HEK293 (cell line): ENCODE measurements at regions not wholly inside any gene's neighbourhood (a gene's known extent, or its start where the extent isn't known, plus 50 kb on each side); places are given as distances from the start of the nearest gene placed in this dataset.

ENCODE experiments used
- CTCF ChIA-PET: fragments of 350-600 bp; formaldehyde crosslinking; extraction: SDS; loops from one replicate; lab custom pipeline; 2021; ENCODE audit warnings: antibody characterized with exemption; lab: Yijun Ruan, JAX
- POLR2A ChIA-PET: fragments of 300-600 bp; formaldehyde crosslinking; extraction: SDS; loops from one replicate; lab custom pipeline; 2020; ENCODE audit warnings: antibody characterized with exemption, inconsistent platforms; lab: Yijun Ruan, JAX
- H3K27ac ChIP-seq: fragments of 200-500 bp; sonication (Bioruptor generic); 2 replicates; pipeline ENCODE4 v1.5.1; 2014; ENCODE audit warnings: low read depth, low read length, control low read depth, inconsistent platforms; ENCODE audit errors: extremely low read depth
- H3K36me3 ChIP-seq, 2 experiments: fragments of 200-500 bp in 1 of 2; sonication (Bioruptor generic) in 1 of 2; 1 replicate in 1 of 2; 2 replicates in 1 of 2; pipeline ENCODE4 v1.5.1; 2014 to 2017; ENCODE audit warnings: inconsistent platforms in 2 of 2, low read length in 2 of 2; ENCODE audit not compliant: control insufficient read depth in 2 of 2, insufficient read depth in 1 of 2
- H3K4me1 ChIP-seq: fragments of 200-500 bp; sonication (Bioruptor generic); 2 replicates; pipeline ENCODE4 v1.5.1; 2014; ENCODE audit warnings: mild to moderate bottlenecking, low read length, inconsistent platforms; ENCODE audit not compliant: control insufficient read depth, insufficient read depth
- H3K4me3 ChIP-seq: 2 replicates; pipeline ENCODE4 v1.5.1; 2011; ENCODE audit warnings: low read depth, mild to moderate bottlenecking, control low read depth, low read length, moderate library complexity
- H3K9me3 ChIP-seq: fragments of 200-500 bp; sonication (Bioruptor generic); 2 replicates; pipeline ENCODE4 v1.5.1; 2014; ENCODE audit warnings: low read depth, low read length, inconsistent platforms; ENCODE audit not compliant: control insufficient read depth, insufficient read depth
- AEBP2 ChIP-seq: fragments of 450-650 bp; formaldehyde crosslinking; IDR thresholded peaks from 2 replicates; pipeline ENCODE4 v1.5.1; 2016; ENCODE audit warnings: missing biosample characterization, missing genetic modification characterization, borderline replicate concordance
- GFI1B ChIP-seq: fragments of 450-650 bp; formaldehyde crosslinking; IDR thresholded peaks from 2 replicates; pipeline ENCODE4 v1.5.1; 2016; ENCODE audit warnings: missing biosample characterization, missing genetic modification characterization
- MEIS1 ChIP-seq: sonication (generic); formaldehyde crosslinking; IDR thresholded peaks from 2 replicates; pipeline ENCODE4 v1.8.1; 2022; ENCODE audit warnings: missing genetic modification reagents, mild to moderate bottlenecking, borderline replicate concordance
- MYNN ChIP-seq: fragments of 450-650 bp; formaldehyde crosslinking; IDR thresholded peaks from 2 replicates; pipeline ENCODE4 v1.5.1; 2016; ENCODE audit warnings: missing biosample characterization, missing genetic modification characterization, borderline replicate concordance
- YY2 ChIP-seq: fragments of 450-650 bp; formaldehyde crosslinking; IDR thresholded peaks from 2 replicates; pipeline ENCODE4 v1.5.1; 2016; ENCODE audit warnings: missing biosample characterization, missing genetic modification characterization
- ZBTB8A ChIP-seq: fragments of 450-650 bp; formaldehyde crosslinking; IDR thresholded peaks from 2 replicates; pipeline ENCODE4 v1.5.1; 2016; ENCODE audit warnings: missing biosample characterization, missing genetic modification characterization
- ZFP41 ChIP-seq: fragments of 450-650 bp; formaldehyde crosslinking; IDR thresholded peaks from 2 replicates; pipeline ENCODE4 v1.5.1; 2016; ENCODE audit warnings: missing biosample characterization, missing genetic modification characterization, borderline replicate concordance
- ZNF138 ChIP-seq: fragments of 450-650 bp; formaldehyde crosslinking; IDR thresholded peaks from 2 replicates; pipeline ENCODE4 v1.5.1; 2016; ENCODE audit warnings: missing biosample characterization, missing genetic modification characterization, borderline replicate concordance
- ZNF184 ChIP-seq: fragments of 450-650 bp; IDR thresholded peaks from 2 replicates; pipeline ENCODE4 v1.5.1; 2018; ENCODE audit warnings: missing biosample characterization, mild to moderate bottlenecking, missing genetic modification characterization
- ZNF19 ChIP-seq: fragments of 450-650 bp; formaldehyde crosslinking; IDR thresholded peaks from 2 replicates; pipeline ENCODE4; 2016; ENCODE audit warnings: missing biosample characterization, missing genetic modification characterization, low read depth
- ZNF2 ChIP-seq: fragments of 450-650 bp; formaldehyde crosslinking; IDR thresholded peaks from 2 replicates; pipeline ENCODE4 v1.5.1; 2016; ENCODE audit warnings: missing biosample characterization, missing genetic modification characterization
- ZNF211 ChIP-seq: fragments of 450-650 bp; formaldehyde crosslinking; IDR thresholded peaks from 2 replicates; pipeline ENCODE4 v1.5.1; 2016; ENCODE audit warnings: low read depth, missing biosample characterization, missing genetic modification characterization
- ZNF292 ChIP-seq: fragments of 450-650 bp; formaldehyde crosslinking; IDR thresholded peaks from 2 replicates; pipeline ENCODE4 v1.5.1; 2016; ENCODE audit warnings: low read depth, missing biosample characterization, missing genetic modification characterization, borderline replicate concordance
- ZNF529 ChIP-seq: fragments of 450-650 bp; formaldehyde crosslinking; IDR thresholded peaks from 2 replicates; pipeline ENCODE4 v1.5.1; 2017; ENCODE audit warnings: missing genetic modification characterization, missing biosample characterization; ENCODE audit not compliant: insufficient replicate concordance
- ZNF555 ChIP-seq: fragments of 450-650 bp; formaldehyde crosslinking; conservative IDR thresholded peaks from 2 replicates; pipeline ENCODE4 v1.5.1; 2017; ENCODE audit warnings: missing biosample characterization, mild to moderate bottlenecking, missing genetic modification characterization, inconsistent platforms
- ZNF624 ChIP-seq: fragments of 450-650 bp; formaldehyde crosslinking; IDR thresholded peaks from 2 replicates; pipeline ENCODE4 v1.5.1; 2017; ENCODE audit warnings: missing biosample characterization, missing genetic modification characterization
- ZNF658 ChIP-seq: fragments of 450-650 bp; formaldehyde crosslinking; IDR thresholded peaks from 2 replicates; pipeline ENCODE4; 2016; ENCODE audit warnings: missing biosample characterization, missing genetic modification characterization
- ZNF76 ChIP-seq: fragments of 450-650 bp; formaldehyde crosslinking; IDR thresholded peaks from 2 replicates; pipeline ENCODE4; 2016; ENCODE audit warnings: low read depth, missing biosample characterization, missing genetic modification characterization, borderline replicate concordance
- ZSCAN18 ChIP-seq: fragments of 450-650 bp; formaldehyde crosslinking; IDR thresholded peaks from 2 replicates; pipeline ENCODE4 v1.5.1; 2016; ENCODE audit warnings: missing biosample characterization, missing genetic modification characterization
- ZSCAN4 ChIP-seq: fragments of 450-650 bp; formaldehyde crosslinking; IDR thresholded peaks from 2 replicates; pipeline ENCODE4 v1.5.1; 2017; ENCODE audit warnings: missing biosample characterization, missing genetic modification characterization
- ZSCAN5A ChIP-seq: fragments of 450-650 bp; formaldehyde crosslinking; IDR thresholded peaks from 2 replicates; pipeline ENCODE4 v1.5.1; 2016; ENCODE audit warnings: missing biosample characterization, missing genetic modification characterization

GRCh38 chr2:63780518-63781155 is 61.1 kb upstream of the UGP2 start:
- Histone ChIP-seq H3K9me3 (no peaks in the 10 kb centered on the region), H3K36me3 (no peaks in the 10 kb centered on the region), H3K4me3 (no peak overlapping the region), H3K4me1 (no peaks in the 10 kb centered on the region), H3K27ac (no peak overlapping the region)
- POLR2A ChIA-PET: no interaction called here
- CTCF ChIA-PET: interaction anchor here (0.5 to 1.0 kb wide), 4 partner anchors 25 to 1787 kb away, joined by 3 to 5 read pairs (median 4); no protein-coding TSS in a partner anchor
- TF ChIP-seq ZBTB8A (tag by site-specific recombination) (no peak), ZNF292 (tag by site-specific recombination) (no peak)

GRCh38 chr2:63784461-63784860 is 57.2 kb upstream of the UGP2 start:
- no peak overlapping the region for H3K4me3 ChIP-seq
- TF ChIP-seq ZNF76 (tag by site-specific recombination) (no peak), ZNF138 (tag by site-specific recombination) (no peak), ZNF211 (no peak), ZSCAN18 (tag by site-specific recombination) (no peak), GFI1B (tag by site-specific recombination) (no peak), ZNF624 (tag by site-specific recombination) (no peak), ZNF2 (tag by site-specific recombination) (no peak), ZNF184 (tag by site-specific recombination) (no peak), ZNF658 (tag by site-specific recombination) (no peak), MYNN (tag by site-specific recombination) (no peak), MEIS1 (CRISPR knock-in tag) (no peak), ZNF555 (tag by site-specific recombination) (no peak), ZNF529 (no peak), ZNF19 (tag by site-specific recombination) (no peak), ZSCAN4 (tag by site-specific recombination) (no peak), ZFP41 (tag by site-specific recombination) (no peak), AEBP2 (tag by site-specific recombination) (no peak), ZSCAN5A (tag by site-specific recombination) (no peak), YY2 (tag by site-specific recombination) (no peak)
- TF ChIP-seq, all 188 proteins: peak for 0
- Histone ChIP-seq H3K36me3 (no peaks in the 10 kb centered on the region), H3K27ac (no peak overlapping the region), H3K4me1 (no peaks in the 10 kb centered on the region), H3K9me3 (no peaks in the 10 kb centered on the region)
- CTCF ChIA-PET: no interaction called here
- POLR2A ChIA-PET: no interaction called here
